ENCODE measurements at regions not wholly inside any gene's neighbourhood (a gene's known extent, or its start where the extent isn't known, plus 50 kb on each side); places are given as distances from the start of the nearest gene placed in this dataset.
"Not testable (repeated sequence)": the region's sequence is repeated elsewhere in the genome, so short reads cannot be mapped to it uniquely, and the experiment has no call there.

GRCh38 chr3:76311941-76312340 is 526.6 kb upstream of the ZNF717 start:
- peaks cover 14% of the 10 kb centered on the region for H3K4me1 Mint-ChIP-seq (ENCODE audit: low read depth)
- TF ChIP-seq CTCF (IDR thresholded peaks at IDR 0.05) = no peak
- H3K27me3 Mint-ChIP-seq (ENCODE audit: low read depth) = no peaks in the 10 kb centered on the region
- DNase-seq (ENCODE audit: low spot score) = no peak
- peaks cover 7% of the 10 kb centered on the region for H3K9me3 Mint-ChIP-seq (ENCODE audit: low read depth)
- no peak overlapping the region for H3K27ac Mint-ChIP-seq (ENCODE audit: unreplicated experiment)
- H3K4me3 Mint-ChIP-seq (ENCODE audit: unreplicated experiment) = no peak overlapping the region
- no peaks in the 10 kb centered on the region for H3K36me3 Mint-ChIP-seq (ENCODE audit: low read depth)

- H3K9me3 Mint-ChIP-seq (ENCODE audit: low read depth); H3K4me3 Mint-ChIP-seq (ENCODE audit: unreplicated experiment); H3K4me1 Mint-ChIP-seq (ENCODE audit: low read depth); H3K27ac Mint-ChIP-seq (ENCODE audit: unreplicated experiment); H3K27me3 Mint-ChIP-seq (ENCODE audit: low read depth); H3K36me3 Mint-ChIP-seq (ENCODE audit: low read depth); DNase-seq (ENCODE audit: low spot score): not testable (repeated sequence)
Observed at GRCh38 chr3:76315906-76316305, 530.6 kb upstream of the ZNF717 start.

GRCh38 chr3:76321614-76322013 is 536.3 kb upstream of the ZNF717 start:
- no peaks in the 10 kb centered on the region for H3K27me3 Mint-ChIP-seq (ENCODE audit: low read depth)
- H3K9me3 Mint-ChIP-seq (ENCODE audit: low read depth) = no peaks in the 10 kb centered on the region
- H3K4me3 Mint-ChIP-seq (ENCODE audit: unreplicated experiment) = no peak overlapping the region
- no peak for DNase-seq (ENCODE audit: low spot score)
- no peaks in the 10 kb centered on the region for H3K4me1 Mint-ChIP-seq (ENCODE audit: low read depth)
- no peak for TF ChIP-seq CTCF (IDR thresholded peaks at IDR 0.05)
- no peak overlapping the region for H3K27ac Mint-ChIP-seq (ENCODE audit: unreplicated experiment)
- H3K36me3 Mint-ChIP-seq (ENCODE audit: low read depth) = no peaks in the 10 kb centered on the region

GRCh38 chr3:76324101-76324500 is 538.8 kb upstream of the ZNF717 start:
- H3K4me3 Mint-ChIP-seq (ENCODE audit: unreplicated experiment) = no peak overlapping the region
- H3K27ac Mint-ChIP-seq (ENCODE audit: unreplicated experiment) = no peak overlapping the region
- no peaks in the 10 kb centered on the region for H3K27me3 Mint-ChIP-seq (ENCODE audit: low read depth)
- no peaks in the 10 kb centered on the region for H3K4me1 Mint-ChIP-seq (ENCODE audit: low read depth)
- H3K9me3 Mint-ChIP-seq (ENCODE audit: low read depth) = no peaks in the 10 kb centered on the region
- no peak for DNase-seq (ENCODE audit: low spot score)
- H3K36me3 Mint-ChIP-seq (ENCODE audit: low read depth) = no peaks in the 10 kb centered on the region
- no peak for TF ChIP-seq CTCF (IDR thresholded peaks at IDR 0.05)

GRCh38 chr3:76345878-76346277 is 560.5 kb upstream of the ZNF717 start:
- peaks cover 12% of the 10 kb centered on the region for H3K4me1 Mint-ChIP-seq (ENCODE audit: low read depth)
- peaks cover 7% of the 10 kb centered on the region for H3K9me3 Mint-ChIP-seq (ENCODE audit: low read depth)
- H3K27ac Mint-ChIP-seq (ENCODE audit: unreplicated experiment) = no peak overlapping the region
- no peaks in the 10 kb centered on the region for H3K27me3 Mint-ChIP-seq (ENCODE audit: low read depth)
- no peak for DNase-seq (ENCODE audit: low spot score)
- H3K4me3 Mint-ChIP-seq (ENCODE audit: unreplicated experiment) = no peak overlapping the region
- H3K36me3 Mint-ChIP-seq (ENCODE audit: low read depth) = no peaks in the 10 kb centered on the region
- no peak for TF ChIP-seq CTCF (IDR thresholded peaks at IDR 0.05)

GRCh38 chr3:76346690-76347089 is 561.3 kb upstream of the ZNF717 start:
- Mint-ChIP-seq H3K27ac (ENCODE audit: unreplicated experiment) (no peak overlapping the region), H3K36me3 (ENCODE audit: low read depth) (no peaks in the 10 kb centered on the region), H3K9me3 (ENCODE audit: low read depth) (peaks cover 6% of the 10 kb centered on the region), H3K4me1 (ENCODE audit: low read depth) (peaks cover 12% of the 10 kb centered on the region), H3K4me3 (ENCODE audit: unreplicated experiment) (no peak overlapping the region), H3K27me3 (ENCODE audit: low read depth) (no peaks in the 10 kb centered on the region)
- TF ChIP-seq CTCF (IDR thresholded peaks at IDR 0.05) = no peak
- DNase-seq (ENCODE audit: low spot score) = no peak

All from chondrocyte (in vitro differentiated cells).